HCT116 (cell line): ENCODE measurements at regions not wholly inside any gene's neighbourhood (a gene's known extent, or its start where the extent isn't known, plus 50 kb on each side); places are given as distances from the start of the nearest gene placed in this dataset.

ENCODE experiments used
- CEBPB ChIP-seq: IDR thresholded peaks from 2 replicates; pipeline ENCODE4 v1.6.1; 2012; ENCODE audit warnings: low read depth
- EZH2 ChIP-seq: fragments of 200-600 bp; sonication (generic); IDR thresholded peaks from 2 replicates; pipeline ENCODE4 v1.6.1; 2017; ENCODE audit warnings: antibody characterized with exemption, mixed run types
- JUND ChIP-seq: IDR thresholded peaks from 2 replicates; pipeline ENCODE4 v1.6.1; 2012
- POLR2A ChIP-seq: IDR thresholded peaks from 2 replicates; pipeline ENCODE4 v1.7.0; 2011; ENCODE audit warnings: borderline replicate concordance; ENCODE audit not compliant: insufficient read depth, insufficient read length; ENCODE audit errors: extremely low read depth
- POLR2AphosphoS5 ChIP-seq: IDR thresholded peaks from 2 replicates; pipeline ENCODE4 v1.6.1; 2011; ENCODE audit warnings: mild to moderate bottlenecking, low read depth, low read length, moderate library complexity
- RAD21 ChIP-seq: IDR thresholded peaks from 2 replicates; pipeline ENCODE4 v1.6.1; 2012; ENCODE audit warnings: low read depth, mild to moderate bottlenecking
- SIN3A ChIP-seq: IDR thresholded peaks from 2 replicates; pipeline ENCODE4 v1.6.1; 2012; ENCODE audit warnings: low read depth
- ZFX ChIP-seq: fragments of 450-650 bp; IDR thresholded peaks from 2 replicates; pipeline ENCODE4 v1.6.1; 2017
- ZNF274 ChIP-seq: fragments of 200-500 bp; sonication (Bioruptor generic); IDR thresholded peaks from 2 replicates; pipeline ENCODE4 v1.6.1; 2014; ENCODE audit warnings: mild to moderate bottlenecking, low read depth, low read length, inconsistent platforms
- TF ChIP-seq, protein P1 (sequence below), 3 experiments: fragments of 200-600 bp in 1 of 3; sonication (generic) in 1 of 3; IDR thresholded peaks in 2 of 3; conservative IDR thresholded peaks in 1 of 3; 2 replicates each; pipeline ENCODE4 v1.5.1; 2012 to 2017; ENCODE audit warnings: low read depth in 2 of 3, low read length in 2 of 3, antibody characterized with exemption in 1 of 3, borderline replicate concordance in 1 of 3, control low read depth in 1 of 3, mild to moderate bottlenecking in 1 of 3, mixed read lengths in 1 of 3, mixed run types in 1 of 3, moderate library complexity in 1 of 3; ENCODE audit not compliant: insufficient read depth in 1 of 3
- TF ChIP-seq, protein P2 (sequence below): IDR thresholded peaks from 2 replicates; pipeline ENCODE4 v1.6.1; 2012
- TF ChIP-seq, protein P3 (sequence below): IDR thresholded peaks from 2 replicates; pipeline ENCODE4 v1.6.1; 2012
- TF ChIP-seq, protein P4 (sequence below): IDR thresholded peaks from 2 replicates; pipeline ENCODE4 v1.6.1; 2012; ENCODE audit warnings: low read depth
- TF ChIP-seq, protein P5 (sequence below): IDR thresholded peaks from 2 replicates; pipeline ENCODE4 v1.6.1; 2011; ENCODE audit warnings: mild to moderate bottlenecking, low read length, moderate library complexity; ENCODE audit not compliant: insufficient replicate concordance; ENCODE audit errors: extremely low read depth

GRCh38 chr20:5463007-5463686 lies 146.4 kb upstream of the PROKR2 start:
- TF ChIP-seq, protein P1, sequence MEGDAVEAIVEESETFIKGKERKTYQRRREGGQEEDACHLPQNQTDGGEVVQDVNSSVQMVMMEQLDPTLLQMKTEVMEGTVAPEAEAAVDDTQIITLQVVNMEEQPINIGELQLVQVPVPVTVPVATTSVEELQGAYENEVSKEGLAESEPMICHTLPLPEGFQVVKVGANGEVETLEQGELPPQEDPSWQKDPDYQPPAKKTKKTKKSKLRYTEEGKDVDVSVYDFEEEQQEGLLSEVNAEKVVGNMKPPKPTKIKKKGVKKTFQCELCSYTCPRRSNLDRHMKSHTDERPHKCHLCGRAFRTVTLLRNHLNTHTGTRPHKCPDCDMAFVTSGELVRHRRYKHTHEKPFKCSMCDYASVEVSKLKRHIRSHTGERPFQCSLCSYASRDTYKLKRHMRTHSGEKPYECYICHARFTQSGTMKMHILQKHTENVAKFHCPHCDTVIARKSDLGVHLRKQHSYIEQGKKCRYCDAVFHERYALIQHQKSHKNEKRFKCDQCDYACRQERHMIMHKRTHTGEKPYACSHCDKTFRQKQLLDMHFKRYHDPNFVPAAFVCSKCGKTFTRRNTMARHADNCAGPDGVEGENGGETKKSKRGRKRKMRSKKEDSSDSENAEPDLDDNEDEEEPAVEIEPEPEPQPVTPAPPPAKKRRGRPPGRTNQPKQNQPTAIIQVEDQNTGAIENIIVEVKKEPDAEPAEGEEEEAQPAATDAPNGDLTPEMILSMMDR (IDR thresholded peaks at IDR 0.05 in 2 of 3, conservative IDR thresholded peaks at IDR 0.05 in 1 of 3; ENCODE audit: borderline replicate concordance in 1 of 3, insufficient read depth in 1 of 3, low read depth in 2 of 3, low read length in 2 of 3), result no peak
- TF ChIP-seq RAD21, result no peak
- no peak for TF ChIP-seq EZH2
- no peak for TF ChIP-seq SIN3A
- TF ChIP-seq, protein P2, sequence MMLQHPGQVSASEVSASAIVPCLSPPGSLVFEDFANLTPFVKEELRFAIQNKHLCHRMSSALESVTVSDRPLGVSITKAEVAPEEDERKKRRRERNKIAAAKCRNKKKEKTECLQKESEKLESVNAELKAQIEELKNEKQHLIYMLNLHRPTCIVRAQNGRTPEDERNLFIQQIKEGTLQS, result no peak
- no peak for TF ChIP-seq CEBPB
- TF ChIP-seq ZNF274, result no peak
- TF ChIP-seq, protein P3, sequence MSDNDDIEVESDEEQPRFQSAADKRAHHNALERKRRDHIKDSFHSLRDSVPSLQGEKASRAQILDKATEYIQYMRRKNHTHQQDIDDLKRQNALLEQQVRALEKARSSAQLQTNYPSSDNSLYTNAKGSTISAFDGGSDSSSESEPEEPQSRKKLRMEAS, result no peak
- no peak for TF ChIP-seq POLR2A
- TF ChIP-seq JUND, result no peak
- no peak for TF ChIP-seq POLR2AphosphoS5
- no peak for TF ChIP-seq ZFX
- TF ChIP-seq, protein P4, sequence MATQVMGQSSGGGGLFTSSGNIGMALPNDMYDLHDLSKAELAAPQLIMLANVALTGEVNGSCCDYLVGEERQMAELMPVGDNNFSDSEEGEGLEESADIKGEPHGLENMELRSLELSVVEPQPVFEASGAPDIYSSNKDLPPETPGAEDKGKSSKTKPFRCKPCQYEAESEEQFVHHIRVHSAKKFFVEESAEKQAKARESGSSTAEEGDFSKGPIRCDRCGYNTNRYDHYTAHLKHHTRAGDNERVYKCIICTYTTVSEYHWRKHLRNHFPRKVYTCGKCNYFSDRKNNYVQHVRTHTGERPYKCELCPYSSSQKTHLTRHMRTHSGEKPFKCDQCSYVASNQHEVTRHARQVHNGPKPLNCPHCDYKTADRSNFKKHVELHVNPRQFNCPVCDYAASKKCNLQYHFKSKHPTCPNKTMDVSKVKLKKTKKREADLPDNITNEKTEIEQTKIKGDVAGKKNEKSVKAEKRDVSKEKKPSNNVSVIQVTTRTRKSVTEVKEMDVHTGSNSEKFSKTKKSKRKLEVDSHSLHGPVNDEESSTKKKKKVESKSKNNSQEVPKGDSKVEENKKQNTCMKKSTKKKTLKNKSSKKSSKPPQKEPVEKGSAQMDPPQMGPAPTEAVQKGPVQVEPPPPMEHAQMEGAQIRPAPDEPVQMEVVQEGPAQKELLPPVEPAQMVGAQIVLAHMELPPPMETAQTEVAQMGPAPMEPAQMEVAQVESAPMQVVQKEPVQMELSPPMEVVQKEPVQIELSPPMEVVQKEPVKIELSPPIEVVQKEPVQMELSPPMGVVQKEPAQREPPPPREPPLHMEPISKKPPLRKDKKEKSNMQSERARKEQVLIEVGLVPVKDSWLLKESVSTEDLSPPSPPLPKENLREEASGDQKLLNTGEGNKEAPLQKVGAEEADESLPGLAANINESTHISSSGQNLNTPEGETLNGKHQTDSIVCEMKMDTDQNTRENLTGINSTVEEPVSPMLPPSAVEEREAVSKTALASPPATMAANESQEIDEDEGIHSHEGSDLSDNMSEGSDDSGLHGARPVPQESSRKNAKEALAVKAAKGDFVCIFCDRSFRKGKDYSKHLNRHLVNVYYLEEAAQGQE, result no peak
- TF ChIP-seq, protein P5, sequence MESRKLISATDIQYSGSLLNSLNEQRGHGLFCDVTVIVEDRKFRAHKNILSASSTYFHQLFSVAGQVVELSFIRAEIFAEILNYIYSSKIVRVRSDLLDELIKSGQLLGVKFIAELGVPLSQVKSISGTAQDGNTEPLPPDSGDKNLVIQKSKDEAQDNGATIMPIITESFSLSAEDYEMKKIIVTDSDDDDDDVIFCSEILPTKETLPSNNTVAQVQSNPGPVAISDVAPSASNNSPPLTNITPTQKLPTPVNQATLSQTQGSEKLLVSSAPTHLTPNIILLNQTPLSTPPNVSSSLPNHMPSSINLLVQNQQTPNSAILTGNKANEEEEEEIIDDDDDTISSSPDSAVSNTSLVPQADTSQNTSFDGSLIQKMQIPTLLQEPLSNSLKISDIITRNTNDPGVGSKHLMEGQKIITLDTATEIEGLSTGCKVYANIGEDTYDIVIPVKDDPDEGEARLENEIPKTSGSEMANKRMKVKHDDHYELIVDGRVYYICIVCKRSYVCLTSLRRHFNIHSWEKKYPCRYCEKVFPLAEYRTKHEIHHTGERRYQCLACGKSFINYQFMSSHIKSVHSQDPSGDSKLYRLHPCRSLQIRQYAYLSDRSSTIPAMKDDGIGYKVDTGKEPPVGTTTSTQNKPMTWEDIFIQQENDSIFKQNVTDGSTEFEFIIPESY, result no peak
